H1 (cell line): ENCODE measurements at regions not wholly inside any gene's neighbourhood (a gene's known extent, or its start where the extent isn't known, plus 50 kb on each side); places are given as distances from the start of the nearest gene placed in this dataset.

Experiments
- CEBPB ChIP-seq: IDR thresholded peaks from 2 replicates; pipeline ENCODE4 v1.6.1; 2012; ENCODE audit warnings: low read depth, low read length
- KDM1A ChIP-seq: fragments of 200-600, 300-600 bp; sonication (generic); IDR thresholded peaks from 2 replicates; pipeline ENCODE4 v1.7.1; 2016; ENCODE audit warnings: mild to moderate bottlenecking, low read length, borderline replicate concordance
- KDM4A ChIP-seq: IDR thresholded peaks from one replicate; pipeline ENCODE4 v1.7.1; 2012; ENCODE audit warnings: low read depth, mild to moderate bottlenecking, moderate library complexity, low read length, inconsistent platforms; ENCODE audit not compliant: severe bottlenecking
- RFX5 ChIP-seq: IDR thresholded peaks from 2 replicates; pipeline ENCODE4 v1.6.1; 2011; ENCODE audit warnings: low read depth, low read length, improper control_type of control experiment, borderline replicate concordance
- SP2 ChIP-seq: IDR thresholded peaks from 2 replicates; pipeline ENCODE4 v1.6.1; 2012; ENCODE audit warnings: mild to moderate bottlenecking, low read length, inconsistent platforms
- TEAD4 ChIP-seq: IDR thresholded peaks from 2 replicates; pipeline ENCODE4 v1.6.1; 2012; ENCODE audit warnings: low read depth, low read length, inconsistent platforms, mixed read lengths
- TF ChIP-seq, protein P1 (sequence below): IDR thresholded peaks from 2 replicates; pipeline ENCODE4 v1.6.1; 2012; ENCODE audit warnings: inconsistent platforms

DNA sequence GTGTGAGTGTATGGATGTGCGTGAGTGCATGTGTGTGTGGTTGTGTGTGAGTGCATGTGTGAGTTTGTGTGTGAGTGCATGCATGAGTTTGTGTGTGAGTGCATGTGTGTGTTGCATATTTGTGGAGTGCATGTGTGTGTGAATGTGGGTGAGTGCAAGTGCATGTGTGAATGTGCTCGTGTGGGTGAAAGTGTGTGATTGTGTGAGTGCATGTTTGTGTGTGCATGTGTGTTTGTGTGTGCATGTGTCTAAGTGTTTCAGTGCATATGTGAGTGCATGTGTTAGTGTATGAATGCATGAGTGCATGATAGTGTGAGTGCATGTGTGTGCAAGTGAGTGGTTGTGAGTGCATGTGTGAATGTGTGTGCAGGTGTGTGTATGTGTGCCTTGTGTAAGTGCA, 343.4 kb upstream of the SALL3 start (continued):
- TF ChIP-seq, protein P1, sequence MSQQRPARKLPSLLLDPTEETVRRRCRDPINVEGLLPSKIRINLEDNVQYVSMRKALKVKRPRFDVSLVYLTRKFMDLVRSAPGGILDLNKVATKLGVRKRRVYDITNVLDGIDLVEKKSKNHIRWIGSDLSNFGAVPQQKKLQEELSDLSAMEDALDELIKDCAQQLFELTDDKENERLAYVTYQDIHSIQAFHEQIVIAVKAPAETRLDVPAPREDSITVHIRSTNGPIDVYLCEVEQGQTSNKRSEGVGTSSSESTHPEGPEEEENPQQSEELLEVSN, result no peak
- TF ChIP-seq SP2 (no peak), TEAD4 (no peak), RFX5 (no peak), KDM1A (no peak), KDM4A (no peak), CEBPB (no peak)
